Type B pancreatic cell (in vitro differentiated cells): ENCODE measurements at regions not wholly inside any gene's neighbourhood (a gene's known extent, or its start where the extent isn't known, plus 50 kb on each side); places are given as distances from the start of the nearest gene placed in this dataset.

ENCODE experiments used
- DNase-seq: peaks from one replicate; pipeline ENCODE4 v3.0.0; 2021; ENCODE audit warnings: mixed read lengths; ENCODE audit not compliant: unreplicated experiment; ENCODE audit errors: extremely low spot score
- H3K27ac Mint-ChIP-seq: 2 replicates; pipeline ENCODE4 v1.8.0; 2021; ENCODE audit warnings: mild to moderate bottlenecking, mixed read lengths
- H3K27me3 Mint-ChIP-seq: 2 replicates; pipeline ENCODE4 v1.8.0; 2021; ENCODE audit warnings: mixed read lengths
- H3K36me3 Mint-ChIP-seq: 2 replicates; pipeline ENCODE4 v1.8.0; 2021; ENCODE audit warnings: mixed read lengths
- H3K4me1 Mint-ChIP-seq: one replicate; pipeline ENCODE4 v1.8.0; 2021; ENCODE audit warnings: mixed read lengths; ENCODE audit not compliant: unreplicated experiment
- H3K4me3 Mint-ChIP-seq: 2 replicates; pipeline ENCODE4 v1.8.0; 2021; ENCODE audit warnings: mild to moderate bottlenecking, mixed read lengths
- H3K9me3 Mint-ChIP-seq: 2 replicates; pipeline ENCODE4 v1.8.0; 2021; ENCODE audit warnings: mixed read lengths
- TF ChIP-seq, protein P1 (sequence below): fragments of 200-600 bp; sonication (generic); conservative IDR thresholded peaks from 2 replicates; pipeline ENCODE4 v1.5.0; 2021; ENCODE audit warnings: antibody characterized with exemption, mild to moderate bottlenecking

DNA sequence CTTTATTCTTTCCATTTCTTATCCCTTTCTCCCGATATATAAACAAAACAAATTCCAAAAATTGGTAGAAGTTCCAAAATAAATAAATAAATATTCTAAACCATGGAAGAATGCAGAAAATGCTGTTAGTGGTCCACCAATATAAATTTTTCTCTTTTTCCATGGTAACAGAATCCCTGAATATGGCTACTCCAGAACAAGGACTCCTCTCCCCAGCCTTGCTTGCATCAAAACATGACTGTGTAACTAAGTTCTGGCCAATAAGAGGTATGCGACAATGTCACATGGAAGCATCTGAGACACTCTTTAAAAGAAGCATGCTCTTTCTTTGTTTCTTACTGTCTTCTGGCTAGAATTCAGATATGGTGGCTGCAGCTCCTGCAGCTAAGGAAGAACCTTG lies 325.1 kb upstream of the TANK start:
- no peak for DNase-seq
- Mint-ChIP-seq H3K9me3 (peaks cover 5% of the 10 kb centered on the region), H3K36me3 (peaks cover 3% of the 10 kb centered on the region), H3K4me3 (no peak overlapping the region), H3K27ac (no peak overlapping the region), H3K27me3 (no peaks in the 10 kb centered on the region), H3K4me1 (peaks cover 14% of the 10 kb centered on the region)
- TF ChIP-seq, protein P1, sequence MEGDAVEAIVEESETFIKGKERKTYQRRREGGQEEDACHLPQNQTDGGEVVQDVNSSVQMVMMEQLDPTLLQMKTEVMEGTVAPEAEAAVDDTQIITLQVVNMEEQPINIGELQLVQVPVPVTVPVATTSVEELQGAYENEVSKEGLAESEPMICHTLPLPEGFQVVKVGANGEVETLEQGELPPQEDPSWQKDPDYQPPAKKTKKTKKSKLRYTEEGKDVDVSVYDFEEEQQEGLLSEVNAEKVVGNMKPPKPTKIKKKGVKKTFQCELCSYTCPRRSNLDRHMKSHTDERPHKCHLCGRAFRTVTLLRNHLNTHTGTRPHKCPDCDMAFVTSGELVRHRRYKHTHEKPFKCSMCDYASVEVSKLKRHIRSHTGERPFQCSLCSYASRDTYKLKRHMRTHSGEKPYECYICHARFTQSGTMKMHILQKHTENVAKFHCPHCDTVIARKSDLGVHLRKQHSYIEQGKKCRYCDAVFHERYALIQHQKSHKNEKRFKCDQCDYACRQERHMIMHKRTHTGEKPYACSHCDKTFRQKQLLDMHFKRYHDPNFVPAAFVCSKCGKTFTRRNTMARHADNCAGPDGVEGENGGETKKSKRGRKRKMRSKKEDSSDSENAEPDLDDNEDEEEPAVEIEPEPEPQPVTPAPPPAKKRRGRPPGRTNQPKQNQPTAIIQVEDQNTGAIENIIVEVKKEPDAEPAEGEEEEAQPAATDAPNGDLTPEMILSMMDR, result no peak

DNA sequence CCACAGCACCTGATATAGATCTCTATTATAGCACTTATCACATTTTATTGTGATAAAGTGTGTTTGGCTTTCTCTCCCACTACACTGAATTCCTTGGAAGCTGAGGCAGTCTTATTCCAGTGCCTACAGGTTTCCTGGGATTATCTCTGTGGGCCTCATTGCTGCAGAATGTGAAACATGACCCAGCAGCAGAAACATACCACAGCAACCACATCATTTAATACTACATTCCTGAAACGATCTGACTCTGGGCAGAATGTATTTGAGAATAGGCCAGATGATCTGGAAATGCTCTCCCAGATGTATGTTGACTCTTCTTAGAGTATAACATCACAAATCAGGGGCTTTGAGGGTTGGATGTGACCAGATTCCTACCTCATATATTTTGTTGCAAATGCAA lies 323.5 kb upstream of the TANK start:
- H3K36me3 Mint-ChIP-seq, result peaks cover 3% of the 10 kb centered on the region
- peaks cover 5% of the 10 kb centered on the region for H3K9me3 Mint-ChIP-seq
- peak overlapping the region; percentile 4 for H3K27ac Mint-ChIP-seq
- no peaks in the 10 kb centered on the region for H3K27me3 Mint-ChIP-seq
- no peak overlapping the region for H3K4me3 Mint-ChIP-seq
- DNase-seq, result no peak
- TF ChIP-seq, protein P1, result no peak
- H3K4me1 Mint-ChIP-seq, result peaks cover 14% of the 10 kb centered on the region

DNA sequence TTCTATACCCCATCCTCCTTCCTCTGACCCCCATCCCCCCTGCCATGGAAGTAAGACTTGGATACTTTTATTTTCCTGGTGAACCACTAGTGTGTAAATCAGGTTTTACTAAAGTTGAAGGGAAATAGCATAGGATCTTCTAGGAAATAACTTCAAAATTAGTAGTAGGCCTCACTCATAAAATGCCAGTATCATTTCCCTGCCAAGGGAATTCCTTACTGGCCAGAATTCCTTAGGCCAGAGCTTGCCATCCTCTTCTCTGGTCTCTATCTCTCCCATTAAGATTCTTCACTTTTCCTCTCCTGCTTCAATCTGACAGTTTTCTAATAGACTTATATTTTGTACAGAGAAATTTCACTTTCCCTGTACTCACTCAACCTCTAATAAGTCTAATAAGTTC lies 322.8 kb upstream of the TANK start:
- Mint-ChIP-seq H3K9me3 (peaks cover 5% of the 10 kb centered on the region), H3K36me3 (peaks cover 3% of the 10 kb centered on the region), H3K27ac (no peak overlapping the region), H3K27me3 (no peaks in the 10 kb centered on the region), H3K4me1 (peaks cover 14% of the 10 kb centered on the region), H3K4me3 (no peak overlapping the region)
- TF ChIP-seq, protein P1, result no peak
- no peak for DNase-seq

DNA sequence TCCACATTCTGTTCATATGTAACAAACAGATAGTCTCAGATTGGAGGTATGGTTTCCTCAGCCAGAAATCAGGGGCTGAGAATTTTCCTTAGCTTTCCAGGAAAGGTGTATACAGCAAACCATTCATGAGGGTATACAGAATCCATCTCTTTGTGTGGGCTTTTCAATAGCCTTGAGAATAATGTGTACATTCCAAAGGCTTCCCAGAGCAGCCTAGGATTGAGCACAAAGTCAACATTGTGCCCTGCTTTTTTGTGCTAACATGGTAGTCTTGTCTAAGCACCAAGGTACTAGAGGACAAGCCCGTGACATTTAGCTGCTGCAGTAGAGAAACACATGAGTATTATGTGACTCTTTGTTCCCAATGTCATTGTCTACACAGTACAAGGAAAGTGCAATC lies 322.1 kb upstream of the TANK start:
- no peak for DNase-seq
- TF ChIP-seq, protein P1, result no peak
- Mint-ChIP-seq H3K27me3 (no peaks in the 10 kb centered on the region), H3K9me3 (peaks cover 5% of the 10 kb centered on the region), H3K4me1 (peaks cover 14% of the 10 kb centered on the region), H3K4me3 (no peak overlapping the region), H3K27ac (peak overlapping the region; percentile 4), H3K36me3 (peaks cover 3% of the 10 kb centered on the region)

DNA sequence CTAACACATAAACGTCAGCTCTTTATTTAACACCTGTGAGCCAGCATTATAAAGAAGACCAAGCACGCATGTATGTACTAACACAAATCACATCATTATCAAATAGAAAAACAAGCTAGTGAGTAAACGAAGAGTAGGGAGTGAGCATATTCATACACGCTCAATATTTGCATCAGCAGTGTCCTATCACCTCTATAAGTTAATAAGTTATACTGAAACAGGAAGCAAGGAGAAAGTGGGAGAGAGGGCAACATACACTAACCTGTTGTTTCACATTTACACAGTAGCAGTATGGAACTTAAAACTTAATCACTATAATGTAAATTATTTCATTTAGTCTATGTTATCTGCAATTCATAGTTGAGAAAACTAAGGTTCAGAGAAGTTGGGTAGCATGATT lies 321.5 kb upstream of the TANK start:
- no peak for DNase-seq
- TF ChIP-seq, protein P1, result no peak
- Mint-ChIP-seq H3K27ac (peak overlapping the region; percentile 4), H3K27me3 (no peaks in the 10 kb centered on the region), H3K4me1 (peaks cover 14% of the 10 kb centered on the region), H3K4me3 (no peak overlapping the region), H3K9me3 (peaks cover 5% of the 10 kb centered on the region), H3K36me3 (peaks cover 3% of the 10 kb centered on the region)

DNA sequence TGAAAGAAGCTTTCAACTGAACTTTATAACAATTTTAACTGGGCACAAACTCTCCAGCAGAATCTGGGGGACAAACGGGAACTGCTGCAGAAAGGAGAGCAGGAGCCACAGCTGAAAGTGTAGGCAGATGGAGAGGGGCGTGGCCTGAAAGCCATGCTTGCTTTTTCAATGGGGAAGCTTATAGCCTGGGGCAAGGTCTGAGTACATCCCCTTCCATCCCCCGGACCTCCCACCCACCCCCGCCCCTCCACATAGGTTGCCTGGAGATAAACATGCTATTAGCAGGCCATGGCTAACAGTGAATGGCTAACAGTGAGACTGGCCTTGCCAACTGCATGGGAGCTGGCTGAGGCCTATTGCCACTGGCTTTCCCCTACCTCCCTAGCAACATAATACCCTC lies 317.9 kb upstream of the TANK start:
- TF ChIP-seq, protein P1, result no peak
- Mint-ChIP-seq H3K36me3 (no peaks in the 10 kb centered on the region), H3K4me3 (no peak overlapping the region), H3K9me3 (peaks cover 17% of the 10 kb centered on the region), H3K27ac (no peak overlapping the region), H3K4me1 (peaks cover 5% of the 10 kb centered on the region), H3K27me3 (no peaks in the 10 kb centered on the region)
- no peak for DNase-seq
